K562 (cell line): ENCODE measurements at regions not wholly inside any gene's neighbourhood (a gene's known extent, or its start where the extent isn't known, plus 50 kb on each side); places are given as distances from the start of the nearest gene placed in this dataset.

Source experiments
- ATAC-seq: fragments of 200-7000 bp; cut with Tn5 transposase; 3 replicates; pipeline ENCODE4 v1.9.1; 2020; ENCODE audit warnings: moderate library complexity
- BruUV-seq: library from RNA; stranded (reverse); fragments of 400-500 nt; replicated peaks from 2 replicates; lab custom pipeline; 2021; lab: Mats Ljungman, UMichigan
- CTCF ChIA-PET: fragments of 300-600 bp; formaldehyde crosslinking; extraction: SDS; loops from one replicate; lab custom pipeline; 2021; ENCODE audit warnings: low intra/inter-chr PET ratio; lab: Yijun Ruan, JAX
- POLR2A ChIA-PET: fragments of 300-600, 350-650 bp; sonication (Branson Sonifier 250); formaldehyde crosslinking; extraction: SDS; loops from one replicate; lab custom pipeline; 2021; ENCODE audit warnings: antibody characterized with exemption, inconsistent platforms; lab: Yijun Ruan, JAX
- DNase-seq, 4 experiments: peaks; one replicate each; pipeline versions ENCODE4 v3.0.0 to v3.0.0-alpha.2; 2011 to 2018; ENCODE audit warnings: low spot score in 3 of 4, mixed read lengths in 3 of 4; ENCODE audit errors: extremely low read depth in 1 of 4
- FAIRE-seq: peaks from 2 replicates; lab custom pipeline; 2011; peaks lifted over from hg19 to GRCh38; lab: Jason Lieb, UNC
- H2AFZ ChIP-seq: 2 replicates; pipeline ENCODE4 v1.6.0; 2011; ENCODE audit warnings: low read depth, low read length, control low read depth, inconsistent platforms
- H3K27ac ChIP-seq: fragments of 200-600 bp; 3 replicates; pipeline ENCODE4 v1.8.0; 2011; ENCODE audit warnings: low read depth, mild to moderate bottlenecking, control low read depth, inconsistent platforms, low read length, moderate library complexity, mixed read lengths; ENCODE audit errors: extremely low read depth
- H3K27me3 ChIP-seq, 2 experiments: fragments of 300-600 bp in 1 of 2; 2 replicates in 1 of 2; 3 replicates in 1 of 2; pipeline versions ENCODE4 v1.6.0 to v1.8.0; 2011; ENCODE audit warnings: inconsistent platforms in 2 of 2, low read length in 2 of 2, mild to moderate bottlenecking in 1 of 2, mixed read lengths in 1 of 2, moderate library complexity in 1 of 2; ENCODE audit not compliant: control insufficient read depth in 2 of 2, insufficient read depth in 2 of 2
- H3K36me3 ChIP-seq: fragments of 300-600 bp; 3 replicates; pipeline ENCODE4 v1.8.0; 2011; ENCODE audit warnings: mild to moderate bottlenecking, low read length, inconsistent platforms; ENCODE audit not compliant: control insufficient read depth, insufficient read depth
- H3K4me1 ChIP-seq, 2 experiments: fragments of 200-600 bp in 1 of 2; replicated peaks in 1 of 2; 2 replicates in 1 of 2; 3 replicates in 1 of 2; pipeline versions ENCODE4 v1.5.1 to v1.8.0; 2011; ENCODE audit warnings: inconsistent platforms in 2 of 2, low read length in 2 of 2, mild to moderate bottlenecking in 1 of 2, mixed read lengths in 1 of 2, moderate library complexity in 1 of 2; ENCODE audit not compliant: control insufficient read depth in 2 of 2, insufficient read depth in 2 of 2
- H3K4me2 ChIP-seq: 2 replicates; pipeline ENCODE4 v1.6.1; 2011; ENCODE audit warnings: low read length, control low read depth, inconsistent platforms, mixed read lengths; ENCODE audit not compliant: insufficient read depth
- H3K4me3 ChIP-seq: fragments of 200-600 bp; sonication (generic), shearing (Covaris generic); 2 replicates; pipeline ENCODE4 v1.5.1; 2016; ENCODE audit warnings: control low read depth, inconsistent platforms
- H3K79me2 ChIP-seq: fragments of 200-600 bp; 3 replicates; pipeline ENCODE4 v1.8.0; 2011; ENCODE audit warnings: low read length, inconsistent platforms; ENCODE audit not compliant: control insufficient read depth, insufficient read depth
- H3K9ac ChIP-seq, 2 experiments: 2 replicates each; pipeline versions ENCODE4 v1.6.0 to v1.6.1; 2011; ENCODE audit warnings: low read depth in 2 of 2, low read length in 2 of 2, control low read depth in 1 of 2, inconsistent platforms in 1 of 2, mild to moderate bottlenecking in 1 of 2, mixed read lengths in 1 of 2; ENCODE audit not compliant: insufficient read depth in 1 of 2
- H3K9me1 ChIP-seq: one replicate; pipeline ENCODE4 v1.6.0; 2011; ENCODE audit warnings: inconsistent platforms, mild to moderate bottlenecking, low read length, moderate library complexity; ENCODE audit not compliant: control insufficient read depth, insufficient read depth
- H3K9me3 ChIP-seq: replicated peaks from 2 replicates; pipeline ENCODE4 v1.5.1; 2011; ENCODE audit warnings: low read depth, low read length, inconsistent platforms; ENCODE audit not compliant: control insufficient read depth, insufficient read depth
- H4K20me1 ChIP-seq: replicated peaks from 2 replicates; pipeline ENCODE4 v1.6.1; 2011; ENCODE audit warnings: low read length, inconsistent platforms, mixed read lengths; ENCODE audit not compliant: control insufficient read depth, insufficient read depth
- CREB1 ChIP-seq, 2 experiments: sonication (generic) in 1 of 2; formaldehyde crosslinking in 1 of 2; IDR thresholded peaks; 2 replicates each; pipeline versions ENCODE4 v1.6.1 to v1.8.0; 2012 to 2022; ENCODE audit warnings: inconsistent platforms in 1 of 2, mild to moderate bottlenecking in 1 of 2, missing genetic modification reagents in 1 of 2, moderate library complexity in 1 of 2
- CREM ChIP-seq: IDR thresholded peaks from 2 replicates; pipeline ENCODE4 v1.6.1; 2014; ENCODE audit warnings: antibody characterized with exemption, low read depth
- GABPB2 ChIP-seq: fragments of 250-450 bp; sonication (Bioruptor Pico); conservative IDR thresholded peaks from 2 replicates; pipeline ENCODE4 v1.5.1; 2021; ENCODE audit warnings: mild to moderate bottlenecking
- KLF6 ChIP-seq: fragments of 250-450 bp; sonication (Bioruptor Pico); IDR thresholded peaks from 2 replicates; pipeline ENCODE4 v1.4.0; 2020; ENCODE audit warnings: mild to moderate bottlenecking, moderate library complexity, borderline replicate concordance
- MXI1 ChIP-seq: IDR thresholded peaks from 2 replicates; pipeline ENCODE4 v1.6.1; 2011; ENCODE audit warnings: low read depth, mild to moderate bottlenecking, improper control_type of control experiment, low read length
- POLR2A ChIP-seq: fragments of 450-650 bp; conservative IDR thresholded peaks from 2 replicates; pipeline ENCODE4 v1.6.1; 2016
- SIN3A ChIP-seq, 2 experiments: fragments of 150-350 bp in 1 of 2; IDR thresholded peaks; 2 replicates each; pipeline ENCODE4 v1.6.1; 2011 to 2016; ENCODE audit warnings: borderline replicate concordance in 2 of 2, low read depth in 2 of 2, low read length in 2 of 2, mild to moderate bottlenecking in 2 of 2, moderate library complexity in 2 of 2; ENCODE audit not compliant: control insufficient read depth in 1 of 2
- SIRT6 ChIP-seq: IDR thresholded peaks from one replicate; pipeline ENCODE4 v1.6.1; 2012; ENCODE audit warnings: low read depth, mild to moderate bottlenecking, control low read depth, inconsistent platforms, low read length, moderate library complexity
- SREBF1 ChIP-seq: fragments of 150-350 bp; IDR thresholded peaks from 2 replicates; pipeline ENCODE4 v1.6.1; 2014; ENCODE audit warnings: antibody characterized with exemption, low read depth, low read length, borderline replicate concordance
- TAF15 ChIP-seq: fragments of 200-400 bp; formaldehyde crosslinking; IDR thresholded peaks from 2 replicates; pipeline ENCODE4 v1.6.1; 2017; ENCODE audit warnings: mild to moderate bottlenecking, low read depth, low read length, moderate library complexity
- THRB ChIP-seq: fragments of 450-650 bp; formaldehyde crosslinking; conservative IDR thresholded peaks from 2 replicates; pipeline ENCODE4 v1.4.0; 2022; ENCODE audit warnings: mild to moderate bottlenecking, missing genetic modification characterization
- ZKSCAN3 ChIP-seq: fragments of 250-450 bp; sonication (Bioruptor Pico); IDR thresholded peaks from 2 replicates; pipeline ENCODE4 v1.4.0; 2020
- ZNF197 ChIP-seq: fragments of 200-800 bp; sonication (Bioruptor generic); IDR thresholded peaks from 2 replicates; pipeline ENCODE4 v1.6.1; 2016; ENCODE audit warnings: low read depth, missing genetic modification characterization, missing compliant biosample characterization
- ZNF41 ChIP-seq: fragments of 250-450 bp; sonication (Bioruptor Pico); conservative IDR thresholded peaks from 2 replicates; pipeline ENCODE4 v1.4.0; 2020; ENCODE audit warnings: mild to moderate bottlenecking
- ZNF431 ChIP-seq: sonication (generic); formaldehyde crosslinking; IDR thresholded peaks from 2 replicates; pipeline ENCODE4 v1.8.0; 2022; ENCODE audit warnings: mild to moderate bottlenecking, missing genetic modification reagents
- ZSCAN32 ChIP-seq: fragments of 450-650 bp; formaldehyde crosslinking; IDR thresholded peaks from 2 replicates; pipeline ENCODE4 v1.4.0; 2020; ENCODE audit warnings: mild to moderate bottlenecking, moderate library complexity
- WGBS: fragments of 100-300 bp; shearing (Covaris generic); methylation state at CpG from one replicate; pipeline ENCODE4 v1.1.6; 2016; ENCODE audit warnings: low coverage, mixed read lengths; ENCODE audit not compliant: insufficient coverage; ENCODE audit errors: missing lambda C conversion rate; 5-methylcytosine and 5-hydroxymethylcytosine counted together
- in situ Hi-C: fragments of 300-500 bp; cut with MboI; formaldehyde crosslinking; loops from 4 replicates; pipeline ENCODE4 v1.15.0; 2018; ENCODE audit warnings: inconsistent platforms, mixed read lengths
- intact Hi-C: fragments of 100-400 bp; cut with micrococcal nuclease; formaldehyde crosslinking; loops from 2 replicates; pipeline ENCODE4 v1.14.2; 2022
- TF ChIP-seq, protein P1 (sequence below): fragments of 150-350 bp; conservative IDR thresholded peaks from 2 replicates; pipeline ENCODE4 v1.6.1; 2014; ENCODE audit warnings: low read length

GRCh38 chr5:136724161-136724560, 358.8 kb upstream of the TRPC7 start:
- no peaks in the 10 kb centered on the region for H3K9me1 ChIP-seq
- no peaks in the 10 kb centered on the region for H3K36me3 ChIP-seq
- TF ChIP-seq ZNF197 (CRISPR knock-in tag) = no peak
- no peak for TF ChIP-seq ZNF431 (CRISPR knock-in tag)
- TF ChIP-seq TAF15 = no peak
- TF ChIP-seq CREM = no peak
- TF ChIP-seq POLR2A = no peak
- TF ChIP-seq THRB (CRISPR knock-in tag) = no peak
- TF ChIP-seq SIN3A (IDR thresholded peaks at IDR 0.05; ENCODE audit: borderline replicate concordance in 2 of 2, control insufficient read depth in 1 of 2, low read depth in 2 of 2, low read length in 2 of 2) = no peak
- TF ChIP-seq ZNF41 (CRISPR knock-in tag) = no peak
- no peak for TF ChIP-seq SIRT6
- no peak for TF ChIP-seq ZKSCAN3
- no peak for TF ChIP-seq ZSCAN32
- no peak for TF ChIP-seq CREB1 (IDR thresholded peaks at IDR 0.05)
- TF ChIP-seq CREB1 (CRISPR knock-in tag; IDR thresholded peaks at IDR 0.05) = no peak
- TF ChIP-seq, protein P1, sequence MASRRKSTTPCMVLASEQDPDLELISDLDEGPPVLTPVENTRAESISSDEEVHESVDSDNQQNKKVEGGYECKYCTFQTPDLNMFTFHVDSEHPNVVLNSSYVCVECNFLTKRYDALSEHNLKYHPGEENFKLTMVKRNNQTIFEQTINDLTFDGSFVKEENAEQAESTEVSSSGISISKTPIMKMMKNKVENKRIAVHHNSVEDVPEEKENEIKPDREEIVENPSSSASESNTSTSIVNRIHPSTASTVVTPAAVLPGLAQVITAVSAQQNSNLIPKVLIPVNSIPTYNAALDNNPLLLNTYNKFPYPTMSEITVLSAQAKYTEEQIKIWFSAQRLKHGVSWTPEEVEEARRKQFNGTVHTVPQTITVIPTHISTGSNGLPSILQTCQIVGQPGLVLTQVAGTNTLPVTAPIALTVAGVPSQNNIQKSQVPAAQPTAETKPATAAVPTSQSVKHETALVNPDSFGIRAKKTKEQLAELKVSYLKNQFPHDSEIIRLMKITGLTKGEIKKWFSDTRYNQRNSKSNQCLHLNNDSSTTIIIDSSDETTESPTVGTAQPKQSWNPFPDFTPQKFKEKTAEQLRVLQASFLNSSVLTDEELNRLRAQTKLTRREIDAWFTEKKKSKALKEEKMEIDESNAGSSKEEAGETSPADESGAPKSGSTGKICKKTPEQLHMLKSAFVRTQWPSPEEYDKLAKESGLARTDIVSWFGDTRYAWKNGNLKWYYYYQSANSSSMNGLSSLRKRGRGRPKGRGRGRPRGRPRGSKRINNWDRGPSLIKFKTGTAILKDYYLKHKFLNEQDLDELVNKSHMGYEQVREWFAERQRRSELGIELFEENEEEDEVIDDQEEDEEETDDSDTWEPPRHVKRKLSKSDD = no peak
- no peak for TF ChIP-seq SREBF1
- TF ChIP-seq GABPB2 (CRISPR knock-in tag) = no peak
- no peak for TF ChIP-seq KLF6 (CRISPR knock-in tag)
- no peak for TF ChIP-seq MXI1
- ChIA-PET CTCF (no interaction called here), POLR2A (no interaction called here)
- H3K9me3 ChIP-seq = no peaks in the 10 kb centered on the region
- no peak overlapping the region for H3K4me3 ChIP-seq
- BruUV-seq = no TSS peak
- ATAC-seq (no peak), FAIRE-seq (no peak), DNase-seq (no peak)
- H3K4me1 ChIP-seq = no peaks in the 10 kb centered on the region; a peak in 2 of 5 replicates
- H3K9ac ChIP-seq = no peak overlapping the region
- intact Hi-C loops (no loop called here), in situ Hi-C loops (no loop called here)
- no peaks in the 10 kb centered on the region for H3K27me3 ChIP-seq
- no peak overlapping the region for H3K27ac ChIP-seq
- H3K4me2 ChIP-seq = no peak overlapping the region
- no peak overlapping the region for H2AFZ ChIP-seq
- 17% methylated on average over 2 of the region's 2 CpGs for WGBS
- H3K79me2 ChIP-seq = no peaks in the 10 kb centered on the region
- no peaks in the 10 kb centered on the region for H4K20me1 ChIP-seq
